Tibial nerve (tissue), 4 donors: ENCODE measurements at regions not wholly inside any gene's neighbourhood (a gene's known extent, or its start where the extent isn't known, plus 50 kb on each side); places are given as distances from the start of the nearest gene placed in this dataset.

Experiments used
- DNase-seq, 2 donors: peaks; one replicate each; pipeline ENCODE4 v3.0.0-alpha.2; 2019; ENCODE audit warnings: low spot score in 2 of 2
- H3K27ac ChIP-seq, 4 donors: fragments of 200-600 bp; sonication (generic) in 3 of 4; one replicate each; pipeline ENCODE4 v1.5.1; 2017 to 2019; ENCODE audit warnings: mild to moderate bottlenecking in 1 of 4
- H3K27me3 ChIP-seq, 2 donors: fragments of 200-600 bp; sonication (generic) in 1 of 2; one replicate each; pipeline versions ENCODE4 v1.5.1 to v1.6.0; 2017 to 2019
- H3K36me3 ChIP-seq, 3 donors: fragments of 200-600 bp; sonication (generic); one replicate each; pipeline ENCODE4 v1.5.1; 2018 to 2019
- H3K4me1 ChIP-seq, 4 donors: fragments of 200-600 bp; sonication (generic) in 3 of 4; one replicate each; pipeline ENCODE4 v1.5.1; 2017 to 2019
- H3K4me3 ChIP-seq, 4 donors: fragments of 200-600 bp; sonication (generic) in 3 of 4; one replicate each; pipeline ENCODE4 v1.5.1; 2017 to 2019; ENCODE audit warnings: mild to moderate bottlenecking in 1 of 4, moderate library complexity in 1 of 4
- H3K9me3 ChIP-seq, 4 donors: fragments of 200-600 bp; sonication (generic) in 3 of 4; one replicate each; pipeline ENCODE4 v1.5.1; 2017 to 2019
- CTCF ChIP-seq, 5 experiments: fragments of 200-600 bp in 3 of 5; fragments of 450-650 bp in 2 of 5; sonication (generic) in 3 of 5; IDR thresholded peaks; one replicate each; pipeline ENCODE4 v1.5.1; 2016 to 2019; ENCODE audit warnings: antibody characterized with exemption in 5 of 5, mild to moderate bottlenecking in 3 of 5, moderate library complexity in 2 of 5
- EP300 ChIP-seq, 2 donors: sonication (generic); formaldehyde crosslinking; IDR thresholded peaks; one replicate each; pipeline ENCODE4 v1.6.1; 2017; ENCODE audit warnings: antibody characterized with exemption in 2 of 2, mild to moderate bottlenecking in 1 of 2
- POLR2A ChIP-seq, 2 donors: fragments of 450-650 bp; IDR thresholded peaks; one replicate each; pipeline ENCODE4 v1.6.1; 2017; ENCODE audit warnings: antibody characterized with exemption in 2 of 2, mild to moderate bottlenecking in 2 of 2, moderate library complexity in 2 of 2
- WGBS, 2 donors: methylation state at CpG; one replicate each; pipeline ENCODE4 v1.1.5; 2018; 5-methylcytosine and 5-hydroxymethylcytosine counted together

DNA sequence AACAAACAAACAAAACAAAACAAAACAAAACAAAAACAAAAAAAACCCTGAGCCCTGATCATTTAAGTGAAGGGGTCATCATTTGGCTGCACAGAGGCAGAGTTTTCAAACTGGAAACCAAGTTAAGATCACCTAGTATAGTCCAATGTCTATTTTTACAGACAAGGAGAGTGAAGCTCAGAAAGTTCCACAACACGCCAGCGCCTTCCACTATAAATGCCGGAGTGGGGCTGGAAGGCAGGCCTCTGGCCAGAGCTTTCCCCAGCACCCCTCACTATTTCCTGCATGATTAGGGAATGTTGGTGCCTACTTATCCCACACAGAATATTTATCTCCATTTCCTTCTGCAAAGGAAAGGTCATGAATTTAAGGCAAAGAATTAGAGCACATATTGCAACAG lies 319.7 kb upstream of the WWC1 start:
- peaks cover 0 to 7% (median 0%) of the 10 kb centered on the region in 4 donors for H3K4me1 ChIP-seq
- no peaks in the 10 kb centered on the region for H3K36me3 ChIP-seq
- no peak overlapping the region for H3K27ac ChIP-seq
- TF ChIP-seq CTCF (IDR thresholded peaks at IDR 0.05): no peak
- H3K9me3 ChIP-seq: no peaks in the 10 kb centered on the region
- WGBS, 2 donors: 90 to 91% methylated on average over 3 of the region's 3 CpGs
- H3K27me3 ChIP-seq: no peaks in the 10 kb centered on the region
- DNase-seq: no peak
- no peak overlapping the region for H3K4me3 ChIP-seq

DNA sequence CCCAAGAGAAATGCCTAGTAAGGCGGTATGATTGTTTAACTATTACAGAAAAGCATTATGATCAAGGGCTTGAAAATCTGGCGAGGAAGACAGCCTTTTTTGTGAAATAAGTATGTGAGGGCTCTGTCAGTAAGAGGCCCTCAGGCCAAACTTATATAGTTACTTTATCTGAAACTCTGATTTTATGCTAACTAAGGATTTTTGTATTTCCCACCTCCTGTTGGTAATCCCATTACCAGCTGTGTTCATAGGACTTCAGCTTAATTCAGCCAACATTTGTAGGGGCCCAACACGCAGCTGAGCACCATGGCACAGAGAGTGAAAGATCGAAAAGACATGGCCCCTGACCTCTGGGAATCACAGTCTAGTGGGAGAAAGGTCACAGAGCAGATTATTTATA lies 318.3 kb upstream of the WWC1 start:
- Histone ChIP-seq H3K36me3 (no peaks in the 10 kb centered on the region), H3K27ac (no peak overlapping the region), H3K4me1 (no peaks in the 10 kb centered on the region), H3K9me3 (no peaks in the 10 kb centered on the region), H3K27me3 (no peaks in the 10 kb centered on the region), H3K4me3 (no peak overlapping the region)
- WGBS, 2 donors: 80 to 81% methylated on average over 4 of the region's 4 CpGs
- TF ChIP-seq EP300 (IDR thresholded peaks at IDR 0.05): no peak
- DNase-seq: no peak

- Histone ChIP-seq H3K27me3 (no peaks in the 10 kb centered on the region), H3K36me3 (no peaks in the 10 kb centered on the region), H3K9me3 (no peaks in the 10 kb centered on the region), H3K27ac (peak overlapping the region in 1 of 4 donors; percentile 1), H3K4me1 (peaks cover 0 to 10% (median 0%) of the 10 kb centered on the region in 4 donors), H3K4me3 (no peak overlapping the region)
- no peak for DNase-seq
- 63 to 82% methylated on average over 1 of the region's 1 CpG for WGBS, 2 donors
- no peak for TF ChIP-seq EP300 (IDR thresholded peaks at IDR 0.05)
- no peak for TF ChIP-seq POLR2A (IDR thresholded peaks at IDR 0.05)
- no peak for TF ChIP-seq CTCF (IDR thresholded peaks at IDR 0.05)
Measured at GRCh38 chr5:167984951-167985350, 306.5 kb upstream of the WWC1 start.

DNA sequence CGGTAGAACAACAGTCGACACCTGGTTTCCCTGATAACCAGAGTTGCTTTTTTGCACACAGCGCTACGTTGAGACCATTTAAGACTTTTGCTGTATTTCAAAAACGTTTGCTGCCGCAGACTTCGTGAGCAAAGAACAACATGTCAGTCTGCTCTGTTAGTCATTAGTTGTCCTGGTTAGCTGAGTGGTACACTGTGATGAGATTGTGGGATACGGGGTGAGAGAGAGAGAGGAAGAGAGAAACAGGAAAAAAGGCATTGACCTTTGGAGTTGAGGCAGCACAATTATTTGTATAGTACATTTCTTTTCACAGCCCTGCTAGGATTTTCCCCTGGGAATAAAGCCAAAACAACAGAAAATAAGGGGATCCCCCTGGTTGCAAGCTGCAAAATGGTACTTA lies 306.1 kb upstream of the WWC1 start:
- DNase-seq: no peak
- H3K4me3 ChIP-seq: no peak overlapping the region
- no peaks in the 10 kb centered on the region for H3K36me3 ChIP-seq
- 37 to 39% methylated on average over 8 of the region's 8 CpGs for WGBS, 2 donors
- no peaks in the 10 kb centered on the region for H3K27me3 ChIP-seq
- peaks cover 0 to 10% (median 0%) of the 10 kb centered on the region in 4 donors for H3K4me1 ChIP-seq
- no peaks in the 10 kb centered on the region for H3K9me3 ChIP-seq
- H3K27ac ChIP-seq: peak overlapping the region in 1 of 4 donors; percentile 1
- TF ChIP-seq CTCF (IDR thresholded peaks at IDR 0.05): no peak
- no peak for TF ChIP-seq POLR2A (IDR thresholded peaks at IDR 0.05)
- no peak for TF ChIP-seq EP300 (IDR thresholded peaks at IDR 0.05)

GRCh38 chr5:167987490-167988280 lies 303.8 kb upstream of the WWC1 start:
- Histone ChIP-seq H3K4me3 (no peak overlapping the region), H3K27ac (peak overlapping the region in 1 of 4 donors; percentile 4), H3K4me1 (peaks cover 0 to 10% (median 0%) of the 10 kb centered on the region in 4 donors), H3K27me3 (no peaks in the 10 kb centered on the region), H3K9me3 (no peaks in the 10 kb centered on the region), H3K36me3 (no peaks in the 10 kb centered on the region)
- no peak for TF ChIP-seq POLR2A (IDR thresholded peaks at IDR 0.05)
- TF ChIP-seq CTCF (IDR thresholded peaks at IDR 0.05): no peak
- TF ChIP-seq EP300 (IDR thresholded peaks at IDR 0.05): no peak
- DNase-seq: no peak
- WGBS, 2 donors: 71 to 77% methylated on average over 12 of the region's 12 CpGs
